DMS114 treated with DMSO at 0.1 percent for 48 hours (cell line): ENCODE measurements at regions not wholly inside any gene's neighbourhood (a gene's known extent, or its start where the extent isn't known, plus 50 kb on each side); places are given as distances from the start of the nearest gene placed in this dataset.

Experiments used
- DNase-seq: peaks from one replicate; lab custom pipeline; 2025; ENCODE audit not compliant: unreplicated experiment; lab: John Stamatoyannopoulos, UW

DNA sequence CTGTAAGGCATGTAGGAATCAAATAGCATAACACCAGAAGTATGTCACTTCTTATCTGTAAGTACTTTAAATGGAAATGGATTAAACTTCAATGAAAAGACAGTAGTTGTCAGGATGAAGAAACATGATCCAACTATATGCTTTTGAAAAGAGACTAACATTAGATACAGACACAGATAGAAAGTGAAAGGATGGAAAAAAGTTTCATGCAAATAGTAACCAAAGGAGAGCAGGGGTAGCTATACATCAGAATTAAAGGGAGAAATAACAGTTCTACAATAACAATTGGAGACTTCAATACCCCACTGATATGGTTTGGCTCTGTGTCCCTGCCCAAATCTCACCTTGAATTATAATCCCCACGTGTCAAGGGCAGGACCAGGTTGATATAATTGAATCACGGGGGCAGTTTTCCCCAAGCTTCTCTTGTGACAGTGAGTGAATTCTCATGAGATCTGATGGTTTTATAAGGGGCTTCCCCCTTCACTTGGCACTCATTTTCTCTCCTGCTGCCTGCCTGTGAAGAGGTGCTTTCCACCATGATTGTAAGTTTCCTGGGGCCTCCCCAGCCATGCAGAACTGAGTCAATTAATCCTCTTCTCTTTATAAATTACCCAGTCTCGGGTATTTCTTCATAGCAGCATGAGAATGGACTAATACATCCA, 205.4 kb upstream of the CDH2 start:
- no peak for DNase-seq

DNA sequence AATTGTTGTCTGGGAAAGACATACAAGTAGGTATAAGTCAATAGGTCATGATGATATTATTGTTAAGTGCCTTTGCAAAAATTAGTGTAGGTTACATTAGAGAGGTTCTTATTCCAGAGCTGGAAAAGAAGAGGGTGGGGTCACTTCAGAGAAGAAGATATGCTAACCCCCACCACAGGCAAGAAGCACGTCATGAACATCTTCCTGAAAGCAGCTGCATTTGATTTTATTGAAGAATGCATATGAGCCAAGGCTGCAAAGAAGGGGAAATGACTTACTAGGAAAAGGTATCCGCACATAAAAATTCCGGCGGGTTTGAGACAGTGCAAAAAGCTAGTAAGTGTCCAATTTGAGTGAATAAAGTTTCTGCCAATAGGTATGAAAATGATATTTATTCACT, 195.3 kb upstream of the CDH2 start:
- no peak for DNase-seq

DNA sequence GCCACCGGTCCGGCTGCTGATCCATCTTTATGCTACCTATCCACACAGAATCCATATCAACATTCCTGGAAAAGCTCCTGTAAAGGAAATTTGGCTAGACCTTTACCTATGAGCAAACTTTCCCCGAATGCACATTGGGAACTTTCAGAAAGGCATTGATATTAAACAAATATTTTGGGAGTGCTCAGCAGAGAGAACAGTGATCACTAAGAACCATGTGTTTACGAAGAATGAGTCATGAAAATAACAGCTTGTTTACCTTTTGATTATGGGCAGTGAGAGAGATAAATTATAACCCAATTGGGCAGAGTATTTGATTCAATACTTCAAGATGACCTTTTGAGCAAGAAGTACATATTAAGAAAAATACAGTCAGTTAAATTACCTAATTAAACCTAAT, 189.7 kb upstream of the CDH2 start:
- DNase-seq, result no peak

DNA sequence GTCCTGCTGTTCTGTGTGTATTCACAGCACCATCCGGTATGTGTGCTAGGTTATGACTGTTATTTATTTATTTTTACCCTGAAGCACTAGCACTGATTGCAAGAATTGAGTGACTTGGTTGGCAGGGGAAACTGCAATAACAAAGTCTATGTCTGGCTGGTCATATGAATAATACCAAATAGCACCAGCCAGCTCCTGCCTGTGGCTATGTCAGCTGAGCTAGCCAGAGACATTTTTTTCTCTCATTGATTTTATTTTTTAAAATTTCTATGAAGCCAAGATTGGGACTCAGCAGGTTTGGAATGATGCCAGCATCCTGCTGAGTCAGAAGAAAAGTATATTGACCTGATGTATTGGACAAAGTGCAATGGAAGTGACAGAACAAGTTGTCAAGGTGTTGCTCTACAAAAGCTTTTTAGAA, 188.5 kb upstream of the CDH2 start:
- DNase-seq, result no peak

DNA sequence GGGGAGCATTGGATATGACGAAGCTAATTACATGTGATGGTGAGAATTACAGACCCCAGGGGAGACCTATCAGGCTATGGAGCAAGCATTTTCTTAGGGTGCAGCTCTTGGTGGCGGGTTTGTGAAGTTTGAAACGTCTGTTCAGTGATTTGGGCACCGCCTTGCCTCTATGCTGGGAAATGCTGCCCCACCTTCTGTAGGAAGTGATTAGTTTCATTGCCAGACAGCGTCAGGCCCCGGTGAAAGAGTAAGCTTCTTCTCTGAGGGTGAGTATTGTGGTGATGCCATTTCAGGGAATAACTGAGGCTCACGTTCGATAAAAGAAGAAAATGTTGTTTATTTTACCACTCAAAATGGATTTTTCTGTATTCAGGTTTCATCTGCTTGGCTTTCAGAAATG, 186.2 kb upstream of the CDH2 start:
- DNase-seq, result no peak

DNA sequence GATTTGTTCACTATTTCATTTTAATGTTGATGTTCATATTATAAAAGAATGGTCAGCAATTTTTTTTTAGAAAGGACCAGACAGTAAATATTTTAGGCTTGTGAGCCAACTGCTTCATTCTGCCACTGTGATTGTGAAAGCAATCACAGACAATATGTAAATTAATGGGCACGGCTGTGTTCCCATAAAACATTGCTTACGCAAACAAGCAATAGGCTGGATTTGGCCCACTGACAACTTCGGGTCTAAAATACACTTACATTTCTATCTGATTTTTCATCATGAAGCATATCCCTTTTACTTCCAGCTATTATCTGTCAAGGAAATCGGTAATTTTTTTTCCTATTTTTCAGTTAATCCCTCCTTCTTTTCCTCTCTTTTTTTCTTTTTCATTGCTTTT, 182.2 kb upstream of the CDH2 start:
- no peak for DNase-seq

DNA sequence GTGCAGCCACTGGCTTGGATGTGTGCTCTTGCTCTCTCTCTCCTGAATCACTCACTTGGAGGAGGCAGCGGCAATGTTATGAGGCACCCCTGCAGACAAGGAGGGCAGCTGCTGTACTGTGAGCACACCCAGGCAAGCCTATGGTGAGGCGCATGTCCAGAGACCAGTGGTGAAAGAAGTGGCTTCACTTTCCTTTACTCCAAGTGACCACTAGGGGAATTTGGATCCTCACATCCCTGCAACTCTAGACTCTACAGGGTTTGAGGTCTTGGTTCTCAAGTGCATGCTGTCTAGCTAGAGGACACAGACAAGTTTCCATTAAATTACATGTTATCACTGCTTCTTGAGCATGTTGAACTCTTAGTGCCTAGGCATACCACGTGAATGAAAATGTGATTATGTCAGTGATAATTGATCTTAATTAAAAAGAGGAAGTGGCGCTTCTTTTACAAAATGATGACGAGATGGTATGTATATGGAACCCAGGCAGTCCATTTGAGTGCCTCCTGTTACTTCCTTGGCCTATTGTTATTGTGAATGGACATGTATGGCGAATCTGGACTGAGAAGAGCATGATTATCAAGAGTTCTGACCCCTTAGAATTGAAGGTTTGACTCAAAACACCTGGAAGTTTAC, 181.0 kb upstream of the CDH2 start:
- DNase-seq, result no peak

DNA sequence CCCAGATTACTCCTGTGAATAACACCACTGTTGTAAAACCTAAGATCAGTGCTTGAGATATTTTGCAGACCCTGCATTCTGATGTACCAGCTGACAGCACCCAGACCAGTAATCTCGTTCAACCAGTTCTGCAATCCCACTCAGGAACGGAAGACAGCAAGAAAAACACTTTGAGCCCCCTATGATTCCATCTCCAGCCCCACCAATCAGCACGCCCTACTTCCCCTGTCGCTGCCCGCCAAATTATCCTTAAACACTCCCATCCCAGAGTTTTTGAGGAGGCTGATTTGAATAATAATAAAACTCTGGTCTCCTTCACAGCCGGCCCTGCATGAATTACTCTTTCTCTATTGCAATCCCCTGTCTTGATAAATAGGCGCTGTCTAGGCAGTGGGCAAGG, 173.9 kb upstream of the CDH2 start:
- no peak for DNase-seq

DNA sequence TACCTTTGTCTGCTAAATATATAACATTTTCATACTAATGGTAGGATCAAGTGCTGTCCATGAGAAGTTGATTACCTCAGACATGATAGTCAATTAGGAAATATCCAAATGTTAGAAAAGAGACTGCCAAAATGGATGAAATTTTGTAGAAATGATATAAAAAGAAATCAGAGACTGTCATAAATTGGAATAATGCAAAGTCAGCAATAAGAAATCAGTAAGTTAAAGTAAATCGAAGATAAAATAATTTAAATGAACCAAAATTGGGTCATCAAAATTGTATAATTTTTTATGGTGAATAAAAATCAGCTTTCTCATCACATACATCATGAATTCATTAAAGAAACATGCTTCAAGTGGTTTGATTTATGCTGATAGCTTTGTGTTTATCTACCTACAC, 165.3 kb upstream of the CDH2 start:
- no peak for DNase-seq

DNA sequence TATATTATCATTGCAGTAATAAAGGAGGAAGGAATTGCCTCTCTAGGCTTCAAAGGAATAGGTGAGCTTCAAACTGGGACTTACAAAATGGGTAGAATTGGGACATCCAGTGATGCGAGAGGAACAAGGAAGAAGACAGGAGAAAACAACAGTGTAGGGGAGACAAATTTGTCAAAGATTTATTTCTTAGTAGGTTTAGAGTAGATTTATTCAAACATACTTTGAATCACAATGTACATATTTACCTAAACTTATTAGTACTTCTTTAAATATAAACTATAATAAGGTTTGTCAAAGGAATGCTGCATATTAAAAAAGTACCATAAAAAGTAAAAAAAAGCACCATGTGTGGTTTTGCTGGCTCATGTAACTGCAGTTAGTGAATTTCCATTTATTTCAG, 161.4 kb upstream of the CDH2 start:
- no peak for DNase-seq

DNA sequence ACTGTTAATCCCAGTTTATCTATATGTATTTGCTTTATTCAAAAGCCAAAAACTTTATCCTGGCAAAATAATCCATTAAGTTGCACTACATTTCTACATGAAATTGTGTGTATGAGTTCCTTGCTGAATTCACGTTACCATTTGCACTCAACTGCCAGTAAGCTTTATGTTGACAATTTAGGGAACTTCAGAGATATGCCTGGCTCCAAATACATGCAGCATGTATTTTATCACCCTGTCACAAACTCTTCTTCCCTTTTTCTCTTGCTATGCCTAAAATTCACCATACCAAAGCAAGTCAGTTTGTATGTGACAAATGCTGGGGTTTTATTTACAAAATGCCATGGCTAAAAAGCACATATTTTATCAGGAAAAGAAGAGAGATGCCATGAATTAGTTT, 157.6 kb upstream of the CDH2 start:
- DNase-seq, result no peak

DNA sequence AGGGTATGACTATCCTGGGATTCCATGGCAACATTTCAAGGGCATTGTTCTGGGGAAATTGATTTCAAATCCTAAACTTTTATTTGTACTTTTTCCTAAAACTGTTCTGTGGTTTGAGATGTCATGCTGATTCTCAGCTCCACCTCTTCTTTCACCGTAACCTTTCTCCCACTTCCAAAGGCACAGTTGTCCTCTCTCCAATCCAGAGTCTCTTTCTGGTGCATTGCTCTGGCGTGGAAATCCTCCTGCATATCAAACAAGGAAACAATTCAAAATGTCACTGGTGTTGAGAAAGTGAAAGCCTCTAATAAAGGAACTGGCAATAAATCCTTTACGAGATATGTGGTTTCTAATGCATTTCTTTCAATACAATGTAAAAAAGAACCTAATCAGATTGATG, 155.1 kb upstream of the CDH2 start:
- DNase-seq, result no peak

DNA sequence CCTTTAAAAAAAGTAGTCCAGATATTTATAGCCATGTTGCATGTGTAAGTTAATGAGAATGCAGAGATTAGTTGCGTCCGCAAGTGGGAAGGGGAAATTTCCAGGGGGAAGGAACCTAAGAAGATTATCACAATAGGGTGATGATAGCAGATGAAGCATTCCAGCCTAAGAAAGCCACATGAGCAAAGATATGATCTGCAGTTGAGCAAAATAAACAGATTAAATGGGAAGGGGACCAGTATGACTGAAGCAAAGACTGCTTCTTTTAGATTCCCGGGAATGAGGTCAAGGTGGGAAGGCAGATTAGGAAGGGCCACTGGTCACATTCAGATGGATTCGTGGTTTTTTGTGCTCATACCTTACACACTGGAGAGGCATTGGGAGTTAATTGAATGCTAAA, 154.6 kb upstream of the CDH2 start:
- DNase-seq, result no peak

DNA sequence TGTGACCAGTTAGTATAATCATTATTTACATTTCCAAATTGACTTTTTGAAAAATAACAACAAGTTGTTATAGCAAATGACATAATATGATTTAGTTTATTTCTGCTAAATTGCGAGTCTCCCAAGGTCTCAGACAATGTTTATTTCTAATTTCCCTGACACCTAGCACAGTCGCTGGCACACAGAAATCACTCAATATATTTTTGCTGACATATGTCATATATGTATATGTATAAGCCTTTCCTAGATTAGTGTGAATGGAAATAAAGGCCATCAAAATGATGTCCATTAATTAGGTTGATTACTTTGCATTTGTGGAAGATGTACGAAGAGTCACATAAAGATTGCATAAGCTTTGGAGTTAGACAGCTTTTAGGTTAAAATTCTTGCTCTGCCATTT, 136.7 kb upstream of the CDH2 start:
- DNase-seq, result no peak

DNA sequence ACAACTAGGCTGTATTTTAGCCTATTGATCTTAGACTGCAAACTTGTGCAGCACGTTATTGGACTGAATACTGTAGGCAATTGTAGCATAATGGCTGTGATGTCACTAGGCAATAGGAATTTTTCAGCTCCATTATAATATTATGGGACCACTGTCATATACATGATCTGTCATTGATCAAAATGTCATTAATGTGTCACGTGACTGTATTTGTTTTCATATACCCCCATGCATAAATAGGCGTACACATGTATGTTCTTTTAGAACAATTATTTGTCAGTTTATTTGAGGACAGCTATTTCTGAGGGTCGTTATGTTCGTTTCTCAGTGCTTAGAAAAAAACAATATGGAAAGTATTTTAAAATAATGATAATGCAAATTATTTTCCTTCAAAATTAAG, 111.9 kb upstream of the CDH2 start:
- no peak for DNase-seq

DNA sequence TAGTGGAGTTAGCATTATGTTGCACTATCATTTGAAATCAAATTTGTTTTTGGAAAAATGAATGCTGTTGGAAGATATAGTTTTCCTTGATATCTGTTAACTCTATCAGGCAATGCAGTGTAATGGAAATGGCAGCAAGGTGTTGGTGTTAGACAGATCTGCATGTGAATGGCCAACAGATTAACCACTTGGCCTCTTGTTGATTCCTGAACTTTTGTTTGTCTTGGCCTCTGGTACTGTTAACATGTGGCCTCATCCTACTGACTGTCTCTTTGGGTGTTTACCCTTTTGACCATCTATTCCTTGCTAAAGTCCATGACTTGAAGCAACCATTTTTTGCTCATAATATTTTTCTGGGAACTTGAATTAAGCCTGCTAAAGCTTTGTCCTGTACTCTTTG, 110.2 kb upstream of the CDH2 start:
- DNase-seq, result no peak

DNA sequence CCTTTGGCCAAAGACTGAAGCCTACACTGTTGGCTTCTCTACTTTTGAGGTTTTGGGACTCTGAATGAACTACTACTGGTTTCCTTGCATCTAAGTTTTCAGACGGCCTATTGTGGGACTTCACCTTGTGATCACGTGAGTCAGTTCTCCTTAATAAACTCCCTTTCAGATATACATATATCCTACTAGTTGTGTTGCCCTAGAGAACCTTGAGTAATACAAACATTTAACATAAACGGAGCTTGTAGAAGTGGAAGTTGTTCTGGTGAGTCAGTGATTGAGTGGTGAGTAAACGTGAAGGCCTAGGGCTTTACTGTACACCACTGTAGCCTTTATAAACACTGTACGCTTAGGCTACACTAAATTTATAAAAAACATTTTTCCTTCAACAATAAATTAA, 107.2 kb upstream of the CDH2 start:
- DNase-seq, result no peak

DNA sequence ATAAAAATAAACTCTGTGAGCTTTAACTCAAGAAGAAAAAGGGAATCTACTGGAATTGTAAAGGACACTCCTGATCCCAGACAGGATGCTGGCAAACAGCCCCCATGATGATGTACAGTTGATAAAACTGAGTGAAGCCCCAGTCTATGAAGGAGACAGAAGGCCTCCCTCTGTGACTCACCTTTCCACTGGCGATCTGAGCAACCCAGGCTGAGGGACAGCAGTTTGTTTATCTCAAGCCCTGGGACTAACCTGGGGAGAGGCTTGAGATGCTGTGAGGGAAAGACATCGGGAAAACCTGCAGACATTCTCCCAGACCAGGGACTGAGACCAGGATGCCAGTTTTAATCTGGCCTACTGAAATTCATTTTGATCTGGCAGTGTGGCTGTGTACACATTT, 104.5 kb upstream of the CDH2 start:
- DNase-seq, result no peak

DNA sequence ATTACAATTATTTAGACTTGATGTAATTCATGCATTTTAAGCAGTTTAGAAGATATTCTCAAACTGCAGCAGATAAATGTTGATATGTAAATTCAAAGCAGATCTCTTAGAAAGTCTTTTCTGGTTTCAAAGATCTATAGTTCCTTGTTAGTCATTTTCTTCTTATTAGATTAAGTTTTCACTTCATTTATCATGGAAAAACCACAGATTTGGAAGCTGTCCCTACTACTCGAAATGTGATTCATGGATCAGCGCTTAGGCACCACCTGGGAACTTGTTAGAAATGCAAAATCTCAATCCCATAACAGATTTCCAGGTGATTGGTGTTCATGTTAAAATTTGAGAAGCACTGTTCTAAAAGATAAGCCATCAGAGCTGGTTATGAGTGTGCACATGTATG, 92.8 kb upstream of the CDH2 start:
- no peak for DNase-seq

DNA sequence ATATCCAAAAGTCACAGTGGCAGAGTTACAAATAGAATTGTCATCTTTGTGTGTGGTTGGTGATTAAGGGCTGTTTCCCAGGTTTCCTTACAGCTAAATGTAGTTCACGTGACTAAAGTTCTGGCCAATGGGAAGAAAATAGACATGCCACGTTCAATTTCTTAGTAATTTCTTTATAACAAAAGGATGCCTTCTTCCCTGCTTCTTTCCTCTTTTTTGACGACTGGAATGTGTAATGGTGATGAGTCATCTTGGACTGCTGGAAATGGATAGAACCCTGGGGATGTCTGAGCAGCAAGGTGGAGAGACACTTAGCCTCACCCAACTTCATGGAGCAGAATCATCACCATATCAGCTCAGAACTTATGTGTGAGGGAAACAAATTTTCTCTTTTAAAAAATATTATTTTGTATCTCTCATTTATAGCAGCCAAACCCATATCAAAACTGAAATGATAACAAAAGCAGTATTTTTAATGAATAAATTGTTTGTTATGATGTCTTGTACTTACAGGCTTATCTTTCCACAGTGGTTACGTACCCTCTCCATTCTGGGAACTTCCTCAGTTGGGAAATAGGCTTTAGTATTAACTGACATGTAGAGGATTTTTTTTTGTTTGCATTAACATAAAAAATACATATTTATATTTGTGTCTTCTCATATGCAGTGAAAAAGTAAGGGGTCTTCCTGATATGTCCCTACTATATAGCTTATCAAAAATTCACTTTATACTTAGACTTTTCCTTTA, 91.1 kb upstream of the CDH2 start:
- no peak for DNase-seq

DNA sequence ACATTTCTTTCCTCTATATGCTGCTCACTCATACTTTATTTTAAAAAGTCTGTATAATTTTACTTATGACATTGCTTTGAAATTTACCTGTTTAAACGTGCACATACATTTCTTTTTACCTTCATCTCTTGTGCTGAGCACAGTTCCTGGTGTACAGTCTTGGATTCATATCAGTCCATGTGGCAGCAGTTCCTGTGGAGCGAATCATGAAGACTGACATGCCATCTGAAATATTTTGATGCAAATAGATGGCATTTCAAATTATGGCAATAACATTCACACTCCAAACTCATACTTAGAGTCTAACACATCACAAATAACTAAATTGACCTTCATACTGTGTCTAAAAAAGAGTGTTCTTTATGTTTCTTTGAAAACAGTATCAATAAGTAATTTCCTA, 90.3 kb upstream of the CDH2 start:
- no peak for DNase-seq

DNA sequence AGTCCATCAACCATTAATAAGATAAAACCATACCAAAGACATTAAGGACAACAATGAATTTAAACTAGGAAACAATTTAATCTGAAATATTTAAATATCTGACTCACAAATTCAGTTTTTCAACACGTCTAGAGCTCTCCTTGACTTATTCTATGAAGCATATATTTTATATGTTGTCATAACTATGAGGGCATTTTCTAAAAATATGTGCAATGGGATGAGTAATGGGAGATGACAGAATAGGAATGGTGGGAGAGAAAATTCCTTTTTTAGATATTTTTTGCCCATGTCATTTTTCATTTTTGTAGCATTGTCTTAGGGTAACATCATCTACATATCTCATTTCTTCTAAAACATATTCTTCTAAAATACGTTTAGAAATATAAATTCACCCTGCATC, 79.2 kb upstream of the CDH2 start:
- no peak for DNase-seq

DNA sequence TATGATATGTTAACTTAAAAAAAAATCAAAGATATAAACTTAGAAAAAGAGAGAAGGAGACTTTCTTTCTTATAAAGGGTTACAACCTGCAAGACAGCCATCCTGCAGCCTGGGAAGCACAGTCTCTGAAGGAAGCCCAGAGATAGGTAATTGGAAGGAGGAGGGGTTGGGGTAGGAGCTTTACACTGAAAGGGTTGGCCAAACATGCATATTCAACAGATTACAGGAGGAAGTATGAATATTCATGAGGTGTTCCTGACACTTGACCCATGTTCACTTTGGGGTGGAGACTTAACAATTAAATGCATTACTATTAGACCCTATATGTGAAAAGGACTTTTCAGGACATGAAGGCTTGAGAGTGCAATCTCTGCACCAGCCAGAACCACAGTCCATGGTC, 71.7 kb upstream of the CDH2 start:
- no peak for DNase-seq
